GM19193 (cell line): ENCODE measurements at regions not wholly inside any gene's neighbourhood (a gene's known extent, or its start where the extent isn't known, plus 50 kb on each side); places are given as distances from the start of the nearest gene placed in this dataset.

ENCODE experiments used
- POLR2A ChIP-seq: IDR thresholded peaks from 4 replicates; pipeline ENCODE4 v1.6.1; 2011; ENCODE audit not compliant: insufficient read depth, insufficient read length; ENCODE audit errors: extremely low read depth

GRCh38 chr2:133867166-133867565, 298.9 kb upstream of the NCKAP5 start:
- no peak for TF ChIP-seq POLR2A

GRCh38 chr2:133871545-133872209, 303.4 kb upstream of the NCKAP5 start:
- no peak for TF ChIP-seq POLR2A

DNA sequence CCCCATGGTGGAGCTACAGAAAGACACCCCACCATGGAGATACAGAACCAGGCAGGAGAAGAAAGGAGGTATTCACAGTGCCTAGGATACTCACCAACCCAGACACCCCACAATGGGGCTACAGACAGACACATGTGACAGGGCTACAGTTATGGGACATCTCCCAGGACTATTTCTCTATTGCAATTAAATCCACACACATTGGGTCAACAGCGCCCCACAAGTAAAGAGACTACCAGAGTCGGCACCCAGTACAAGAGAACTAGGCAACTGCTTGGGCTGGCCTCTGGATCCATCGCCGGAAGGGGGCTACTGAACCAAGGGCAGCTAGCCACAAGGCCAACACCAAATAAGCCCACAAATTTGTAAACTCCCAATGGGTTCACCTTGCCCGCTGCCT, 310.1 kb upstream of the NCKAP5 start:
- TF ChIP-seq POLR2A, result no peak

GRCh38 chr2:133879703-133880102, 311.4 kb upstream of the NCKAP5 start:
- TF ChIP-seq POLR2A, result no peak

DNA sequence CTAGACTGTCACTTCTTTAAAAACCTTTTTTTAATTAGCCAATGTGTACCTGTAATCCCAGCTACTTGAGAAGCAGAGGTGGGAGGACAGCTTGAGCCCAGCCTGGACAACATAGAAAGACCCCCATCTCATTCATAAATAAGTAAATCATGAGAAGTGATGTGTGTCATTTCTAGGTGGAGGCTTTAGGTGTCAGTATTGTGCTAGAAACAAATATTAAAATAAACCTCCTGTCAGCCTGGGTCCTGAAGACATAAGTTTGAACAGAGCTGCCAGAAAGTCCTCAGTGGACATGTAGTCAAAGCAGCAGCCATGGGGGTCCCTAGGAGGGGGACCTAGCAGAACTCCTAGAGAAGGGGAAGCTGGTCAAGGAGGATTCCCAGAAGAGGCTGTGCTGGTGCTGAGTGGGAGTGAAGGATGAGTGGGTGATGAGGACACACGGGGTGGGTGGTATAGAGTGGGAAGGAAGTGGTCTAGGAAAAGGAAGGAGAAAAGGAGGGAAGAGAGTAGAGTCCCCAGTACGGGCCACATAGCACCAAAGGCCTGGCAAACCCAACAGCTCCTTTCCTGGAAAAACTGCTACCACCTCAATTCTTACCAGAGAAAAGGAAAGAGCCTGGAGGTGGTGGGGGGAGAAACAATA, 316.6 kb upstream of the NCKAP5 start:
- TF ChIP-seq POLR2A, result no peak

DNA sequence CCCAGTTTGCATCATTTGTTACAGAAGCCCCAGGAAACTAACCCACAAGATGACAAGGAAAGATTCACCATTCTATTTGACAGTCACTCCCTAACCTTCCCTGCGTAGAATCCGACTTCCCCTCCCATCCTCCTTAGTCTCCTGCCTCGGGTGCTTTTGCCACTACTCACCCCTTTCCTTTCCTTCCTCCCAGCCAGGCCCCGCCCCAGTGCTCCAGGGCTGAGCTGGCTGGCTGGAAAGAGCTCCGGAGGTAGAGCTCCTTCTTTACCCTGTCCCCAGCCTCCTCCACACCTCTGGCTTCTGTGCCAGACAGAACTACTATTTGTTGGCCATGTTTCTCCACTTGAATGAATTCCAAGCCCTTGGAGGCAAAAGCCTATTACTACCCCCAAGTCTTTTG, 317.6 kb upstream of the NCKAP5 start:
- TF ChIP-seq POLR2A, result no peak

- TF ChIP-seq POLR2A, result no peak
These were observed 318.7 kb upstream of the NCKAP5 start for GRCh38 chr2:133886735-133887675.

DNA sequence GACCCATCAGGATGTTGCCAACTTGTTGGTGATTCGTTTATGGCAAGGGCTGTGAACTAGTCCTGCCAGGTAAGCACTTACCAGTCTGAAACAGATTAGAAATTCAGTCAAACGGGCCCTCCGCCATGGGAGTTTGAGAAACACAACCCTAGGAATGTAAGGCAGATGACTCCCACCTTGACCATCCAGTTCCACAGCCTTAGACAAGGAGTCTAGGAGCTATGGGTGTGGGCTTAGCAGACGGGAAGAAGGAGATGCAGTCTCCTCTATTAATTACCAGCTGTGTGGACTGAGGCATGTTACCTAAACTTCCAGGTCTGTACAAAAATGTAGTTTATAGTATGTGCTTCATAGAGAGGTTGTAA, 319.4 kb upstream of the NCKAP5 start:
- no peak for TF ChIP-seq POLR2A

DNA sequence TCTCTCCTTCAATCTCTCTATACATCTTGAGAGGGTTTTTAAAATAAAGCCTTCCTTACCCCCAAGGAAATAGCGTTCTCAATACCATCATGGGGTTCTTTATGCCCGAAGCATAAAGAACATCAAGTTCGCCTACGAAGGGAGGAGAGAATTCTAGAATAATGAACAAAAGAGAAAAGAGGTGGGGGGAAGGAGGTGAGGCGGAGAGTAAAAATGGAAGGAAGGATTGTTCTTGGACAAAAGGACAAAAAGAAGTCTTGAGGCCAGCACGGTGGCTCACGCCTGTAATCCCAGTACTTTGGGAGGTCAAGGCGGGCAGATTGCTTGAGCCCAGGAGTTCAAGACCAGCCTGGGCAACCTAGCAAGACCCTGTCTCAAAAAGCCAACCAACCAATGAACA, 319.8 kb upstream of the NCKAP5 start:
- no peak for TF ChIP-seq POLR2A

GRCh38 chr2:133888621-133889219, 320.5 kb upstream of the NCKAP5 start:
- no peak for TF ChIP-seq POLR2A

- TF ChIP-seq POLR2A, result no peak
These were observed 324.2 kb upstream of the NCKAP5 start for GRCh38 chr2:133892352-133892913.

GRCh38 chr2:133894429-133894828, 326.2 kb upstream of the NCKAP5 start:
- TF ChIP-seq POLR2A, result no peak

DNA sequence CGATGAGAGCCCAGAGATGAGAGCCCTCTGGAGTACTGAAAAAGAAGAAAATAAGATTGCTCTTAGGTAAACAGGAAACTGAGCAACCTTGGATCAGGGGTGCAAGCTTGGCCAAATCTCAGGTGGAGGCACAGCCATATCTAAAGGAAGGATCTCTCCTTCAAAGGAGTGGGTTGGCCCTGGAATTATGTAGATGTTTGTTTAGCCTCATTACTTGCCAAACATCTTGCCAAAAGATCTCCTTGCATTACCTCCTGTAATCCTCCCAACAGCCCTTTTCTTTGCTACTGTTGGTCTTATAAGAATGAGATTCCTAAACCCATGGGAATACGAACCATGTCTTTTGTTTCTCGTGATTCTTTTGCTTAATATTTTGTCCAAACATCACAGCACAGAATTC, 332.6 kb upstream of the NCKAP5 start:
- TF ChIP-seq POLR2A, result no peak

GRCh38 chr2:133906396-133906795, 338.1 kb upstream of the NCKAP5 start:
- TF ChIP-seq POLR2A, result no peak

DNA sequence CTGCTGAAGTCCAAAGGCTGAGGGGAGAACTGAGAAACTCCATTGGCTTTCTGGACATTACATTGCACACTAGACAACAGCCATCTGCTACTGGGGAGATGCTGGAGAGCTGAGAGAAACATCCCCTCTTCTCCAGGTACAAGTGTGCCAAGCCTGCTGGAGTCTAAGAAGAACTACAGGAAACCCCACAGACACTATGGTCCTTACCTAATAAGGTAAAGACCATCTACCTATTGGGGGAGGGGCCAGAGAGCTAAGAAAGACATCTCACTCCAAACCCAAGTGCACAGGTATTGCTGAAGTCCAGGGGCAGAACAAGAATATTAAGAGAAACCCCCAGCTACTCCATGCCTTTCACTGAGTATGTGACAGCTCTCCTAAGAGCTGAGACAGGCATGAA, 338.7 kb upstream of the NCKAP5 start:
- TF ChIP-seq POLR2A, result no peak
